ENCODE measurements at regions not wholly inside any gene's neighbourhood (a gene's known extent, or its start where the extent isn't known, plus 50 kb on each side); places are given as distances from the start of the nearest gene placed in this dataset.

DNA sequence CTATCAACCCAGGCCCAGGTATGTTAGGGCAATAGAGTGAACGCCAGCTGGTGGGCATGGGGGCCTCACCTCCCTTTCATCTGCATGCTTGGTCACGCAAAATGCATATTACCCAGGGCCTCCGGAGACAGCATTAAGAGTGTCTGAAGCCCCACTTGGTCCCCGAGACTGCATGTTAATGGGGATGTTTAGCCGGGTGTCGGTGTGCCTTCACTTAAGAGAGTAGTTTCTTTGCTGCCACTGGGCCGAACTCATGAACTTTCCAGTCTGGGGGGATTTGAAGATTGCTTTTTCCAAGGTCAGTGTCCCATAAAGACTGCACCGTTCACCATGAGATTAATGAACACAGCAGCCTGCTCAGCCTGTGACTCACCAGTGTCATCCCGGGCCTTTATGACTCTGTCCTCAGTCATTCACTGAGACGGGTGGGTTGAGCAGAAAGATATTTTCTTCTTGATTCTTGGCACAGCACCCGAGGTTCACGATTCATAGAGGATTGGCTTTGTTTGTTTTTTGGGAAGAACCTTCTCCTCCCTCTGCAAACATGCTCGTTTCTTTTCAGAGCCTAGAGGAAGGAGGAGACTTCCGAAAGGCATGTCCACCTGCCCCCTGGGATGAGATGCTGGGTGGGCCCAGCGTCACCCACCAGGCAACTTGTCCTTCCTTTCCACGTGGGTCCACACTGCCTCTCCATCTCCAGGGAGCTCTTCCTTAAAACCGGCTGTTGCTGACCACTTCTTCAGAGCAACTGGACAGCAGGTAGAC lies 199.1 kb downstream of the GLI2 start:
- Histone ChIP-seq H3K27me3 (ENCODE audit: insufficient read depth, low read length) (no peaks in the 10 kb centered on the region), H3K9me3 (ENCODE audit: insufficient read depth, low read depth, low read length) (no peaks in the 10 kb centered on the region), H4K20me1 (ENCODE audit: insufficient read depth, low read length) (no peaks in the 10 kb centered on the region), H3K36me3 (ENCODE audit: insufficient read depth, low read length) (no peaks in the 10 kb centered on the region), H2AFZ (ENCODE audit: low read depth, low read length) (no peak overlapping the region), H3K4me3 (ENCODE audit: insufficient read depth, low read depth, low read length) (peak overlapping the region; percentile 4), H3K4me1 (ENCODE audit: insufficient read depth, low read length) (peaks cover 89% of the 10 kb centered on the region), H3K27ac (ENCODE audit: low read depth, low read length) (peak overlapping the region; percentile 95), H3K79me2 (ENCODE audit: insufficient read depth, low read length) (peaks cover 47% of the 10 kb centered on the region), H3K9ac (ENCODE audit: low read length) (peak overlapping the region; percentile 83), H3K4me2 (ENCODE audit: low read length) (peak overlapping the region; percentile 80)
- no peak for TF ChIP-seq EZH2 (IDR thresholded peaks at IDR 0.05; ENCODE audit: insufficient read depth, low read length)
- TF ChIP-seq, protein P1, sequence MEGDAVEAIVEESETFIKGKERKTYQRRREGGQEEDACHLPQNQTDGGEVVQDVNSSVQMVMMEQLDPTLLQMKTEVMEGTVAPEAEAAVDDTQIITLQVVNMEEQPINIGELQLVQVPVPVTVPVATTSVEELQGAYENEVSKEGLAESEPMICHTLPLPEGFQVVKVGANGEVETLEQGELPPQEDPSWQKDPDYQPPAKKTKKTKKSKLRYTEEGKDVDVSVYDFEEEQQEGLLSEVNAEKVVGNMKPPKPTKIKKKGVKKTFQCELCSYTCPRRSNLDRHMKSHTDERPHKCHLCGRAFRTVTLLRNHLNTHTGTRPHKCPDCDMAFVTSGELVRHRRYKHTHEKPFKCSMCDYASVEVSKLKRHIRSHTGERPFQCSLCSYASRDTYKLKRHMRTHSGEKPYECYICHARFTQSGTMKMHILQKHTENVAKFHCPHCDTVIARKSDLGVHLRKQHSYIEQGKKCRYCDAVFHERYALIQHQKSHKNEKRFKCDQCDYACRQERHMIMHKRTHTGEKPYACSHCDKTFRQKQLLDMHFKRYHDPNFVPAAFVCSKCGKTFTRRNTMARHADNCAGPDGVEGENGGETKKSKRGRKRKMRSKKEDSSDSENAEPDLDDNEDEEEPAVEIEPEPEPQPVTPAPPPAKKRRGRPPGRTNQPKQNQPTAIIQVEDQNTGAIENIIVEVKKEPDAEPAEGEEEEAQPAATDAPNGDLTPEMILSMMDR (IDR thresholded peaks at IDR 0.05; ENCODE audit: insufficient read depth, low read depth, low read length): no peak
- FAIRE-seq: peak; percentile 94
- peak; percentile 93 for DNase-seq (ENCODE audit: low read depth)
- peak overlapping the region; percentile 29 for H3K4me3 Mint-ChIP-seq (ENCODE audit: unreplicated experiment)
- H3K27me3 Mint-ChIP-seq (ENCODE audit: low read depth, unreplicated experiment): no peaks in the 10 kb centered on the region
- H3K4me1 Mint-ChIP-seq (ENCODE audit: low read depth, unreplicated experiment): peaks cover 85% of the 10 kb centered on the region
- peaks cover 10% of the 10 kb centered on the region for H3K36me3 Mint-ChIP-seq (ENCODE audit: low read depth, unreplicated experiment)
- H3K9me3 Mint-ChIP-seq (ENCODE audit: unreplicated experiment): peaks cover 10% of the 10 kb centered on the region
- H3K27ac Mint-ChIP-seq (ENCODE audit: unreplicated experiment): peak overlapping the region; percentile 99

DNA sequence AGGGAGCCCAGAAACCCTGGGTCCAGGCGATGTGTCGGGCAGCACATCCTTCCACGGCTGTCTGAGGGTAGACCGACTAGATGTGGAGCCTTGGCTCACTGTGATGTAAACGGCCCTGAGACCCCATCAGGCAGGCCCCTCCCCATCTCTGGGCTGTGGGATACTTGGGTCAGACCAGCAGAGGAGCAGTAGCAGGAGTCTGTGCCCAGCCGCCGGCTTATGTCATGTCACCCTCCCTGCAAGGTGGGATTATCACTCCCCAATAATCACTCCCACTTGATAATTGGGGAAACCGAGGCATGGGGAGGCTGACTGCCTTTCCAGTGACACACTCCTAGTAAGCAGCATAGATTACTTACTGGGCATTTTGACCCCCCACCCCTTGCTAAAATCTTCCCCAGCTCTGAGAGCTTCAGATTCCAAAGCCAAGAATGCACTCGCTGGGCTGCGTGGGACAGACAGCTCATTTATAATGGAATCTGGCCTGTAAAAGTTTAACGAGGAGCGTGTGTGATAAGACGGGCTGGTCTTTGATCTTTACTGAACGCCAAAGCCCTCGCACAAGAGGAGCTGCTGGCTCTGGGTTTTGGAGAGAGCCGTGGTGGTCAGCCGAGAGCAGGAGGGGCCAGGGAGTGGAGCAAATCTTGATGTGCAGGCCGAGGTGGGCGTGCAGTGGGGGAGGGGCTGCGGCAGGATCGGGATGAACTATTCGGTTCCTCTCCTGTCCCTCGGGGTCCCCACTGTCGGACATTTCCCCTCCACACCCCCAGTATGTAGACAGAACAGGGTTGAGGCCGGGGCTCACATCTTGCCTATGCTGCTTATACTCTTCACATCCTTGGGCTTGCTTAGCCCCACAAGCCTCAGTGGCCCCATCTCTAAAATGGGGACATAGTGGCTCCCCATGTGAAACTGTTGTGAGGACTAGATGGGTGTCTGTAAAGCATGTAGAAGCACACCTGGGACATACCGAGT lies 200.0 kb downstream of the GLI2 start:
- H3K9me3 ChIP-seq (ENCODE audit: insufficient read depth, low read depth, low read length): no peaks in the 10 kb centered on the region
- TF ChIP-seq, protein P1 (IDR thresholded peaks at IDR 0.05; ENCODE audit: insufficient read depth, low read depth, low read length): no peak
- no peak for TF ChIP-seq EZH2 (IDR thresholded peaks at IDR 0.05; ENCODE audit: insufficient read depth, low read length)
- DNase-seq (ENCODE audit: low read depth) (peak; percentile 88), FAIRE-seq (peak; percentile 41)
- Mint-ChIP-seq H3K36me3 (ENCODE audit: low read depth, unreplicated experiment) (peaks cover 7% of the 10 kb centered on the region), H3K27ac (ENCODE audit: unreplicated experiment) (peak overlapping the region; percentile 99), H3K9me3 (ENCODE audit: unreplicated experiment) (peaks cover 8% of the 10 kb centered on the region), H3K4me3 (ENCODE audit: unreplicated experiment) (peak overlapping the region; percentile 74), H3K4me1 (ENCODE audit: low read depth, unreplicated experiment) (peaks cover 85% of the 10 kb centered on the region), H3K27me3 (ENCODE audit: low read depth, unreplicated experiment) (no peaks in the 10 kb centered on the region)
- H3K79me2 ChIP-seq (ENCODE audit: insufficient read depth, low read length): peaks cover 51% of the 10 kb centered on the region
- H3K27me3 ChIP-seq (ENCODE audit: insufficient read depth, low read length): no peaks in the 10 kb centered on the region
- no peaks in the 10 kb centered on the region for H4K20me1 ChIP-seq (ENCODE audit: insufficient read depth, low read length)
- H3K4me3 ChIP-seq (ENCODE audit: insufficient read depth, low read depth, low read length): peak overlapping the region; percentile 4
- H3K4me2 ChIP-seq (ENCODE audit: low read length): peak overlapping the region; percentile 80
- H3K36me3 ChIP-seq (ENCODE audit: insufficient read depth, low read length): no peaks in the 10 kb centered on the region
- H3K9ac ChIP-seq (ENCODE audit: low read length): peak overlapping the region; percentile 83
- H3K27ac ChIP-seq (ENCODE audit: low read depth, low read length): peak overlapping the region; percentile 95
- no peak overlapping the region for H2AFZ ChIP-seq (ENCODE audit: low read depth, low read length)
- peaks cover 89% of the 10 kb centered on the region for H3K4me1 ChIP-seq (ENCODE audit: insufficient read depth, low read length)
